ENCODE measurements at regions not wholly inside any gene's neighbourhood (a gene's known extent, or its start where the extent isn't known, plus 50 kb on each side); places are given as distances from the start of the nearest gene placed in this dataset.

DNA sequence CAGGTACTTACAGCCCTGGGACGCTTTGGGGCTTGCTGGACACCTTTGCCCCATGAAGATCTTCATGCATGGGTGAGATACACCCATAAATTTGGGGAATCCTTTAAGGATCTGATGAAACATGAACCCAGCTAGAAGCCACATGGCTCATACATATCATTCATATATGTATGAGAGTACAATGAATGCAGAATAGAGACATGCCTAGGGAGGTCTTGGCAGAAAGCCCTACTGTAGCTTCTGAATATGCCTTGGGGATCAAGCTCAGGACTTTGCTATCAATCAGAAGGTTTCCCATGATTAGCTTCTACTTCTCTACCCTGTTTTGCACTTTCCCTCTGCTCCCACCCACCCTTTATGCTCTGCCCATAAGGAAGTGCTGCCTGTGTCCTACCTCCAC, 368.4 kb downstream of the LPIN1 start:
- Mint-ChIP-seq H3K9me3 (no peaks in the 10 kb centered on the region), H3K27ac (no peak overlapping the region), H3K27me3 (no peaks in the 10 kb centered on the region), H3K36me3 (no peaks in the 10 kb centered on the region), H3K4me3 (no peak overlapping the region), H3K4me1 (peaks cover 53% of the 10 kb centered on the region)
- no peak for ATAC-seq

DNA sequence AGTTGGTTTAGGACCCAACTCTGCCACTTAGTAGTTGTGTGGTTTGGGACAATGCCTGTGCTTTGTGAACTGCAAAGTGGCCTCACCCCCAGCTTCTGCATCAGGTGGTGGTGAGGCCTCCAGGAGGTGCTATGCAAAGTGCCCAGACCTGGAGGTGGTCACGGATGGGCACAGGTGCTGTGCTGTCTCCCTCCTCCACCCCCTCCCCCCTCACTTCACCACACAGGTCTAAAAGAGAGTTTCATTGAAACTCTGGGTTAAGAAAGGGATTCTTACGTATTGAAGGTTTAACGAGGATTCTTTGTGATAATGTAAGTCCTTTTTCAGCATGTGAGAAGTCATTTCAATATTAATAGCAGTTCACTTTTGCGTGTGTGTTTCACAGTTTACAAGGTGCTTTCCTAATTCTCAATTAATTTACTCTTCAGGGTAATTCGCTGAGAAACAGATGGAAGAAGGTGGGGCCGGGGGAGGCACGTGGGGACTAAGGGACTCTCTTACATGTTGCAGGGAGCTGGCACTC, 369.9 kb downstream of the LPIN1 start:
- Mint-ChIP-seq H3K36me3 (no peaks in the 10 kb centered on the region), H3K27me3 (no peaks in the 10 kb centered on the region), H3K4me1 (peaks cover 38% of the 10 kb centered on the region), H3K4me3 (peak overlapping the region; percentile 34), H3K9me3 (no peaks in the 10 kb centered on the region), H3K27ac (peak overlapping the region; percentile 66)
- peak; percentile 94 for ATAC-seq

DNA sequence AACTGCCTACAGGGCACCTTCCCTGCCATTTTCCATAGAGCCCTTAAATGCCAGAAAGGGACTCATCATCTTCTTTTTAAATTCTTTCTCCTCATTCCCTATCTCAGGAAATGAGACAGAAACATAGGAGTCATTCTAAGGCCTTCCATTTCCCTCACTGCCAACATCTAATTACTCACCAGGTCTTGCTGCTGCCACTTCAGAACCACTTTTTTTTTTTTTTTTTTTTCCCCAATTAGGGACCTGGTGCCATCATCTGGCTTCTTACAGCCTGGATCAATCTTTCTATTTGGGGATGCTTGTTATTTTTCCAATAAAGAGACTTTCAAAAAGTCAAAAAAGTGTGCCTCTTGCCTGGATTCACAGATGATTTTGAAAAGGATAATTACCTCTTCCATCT, 373.4 kb downstream of the LPIN1 start:
- no peaks in the 10 kb centered on the region for H3K36me3 Mint-ChIP-seq
- H3K4me3 Mint-ChIP-seq, result no peak overlapping the region
- no peaks in the 10 kb centered on the region for H3K9me3 Mint-ChIP-seq
- no peak for ATAC-seq
- no peak overlapping the region for H3K27ac Mint-ChIP-seq
- H3K4me1 Mint-ChIP-seq, result peaks cover 18% of the 10 kb centered on the region
- H3K27me3 Mint-ChIP-seq, result no peaks in the 10 kb centered on the region

DNA sequence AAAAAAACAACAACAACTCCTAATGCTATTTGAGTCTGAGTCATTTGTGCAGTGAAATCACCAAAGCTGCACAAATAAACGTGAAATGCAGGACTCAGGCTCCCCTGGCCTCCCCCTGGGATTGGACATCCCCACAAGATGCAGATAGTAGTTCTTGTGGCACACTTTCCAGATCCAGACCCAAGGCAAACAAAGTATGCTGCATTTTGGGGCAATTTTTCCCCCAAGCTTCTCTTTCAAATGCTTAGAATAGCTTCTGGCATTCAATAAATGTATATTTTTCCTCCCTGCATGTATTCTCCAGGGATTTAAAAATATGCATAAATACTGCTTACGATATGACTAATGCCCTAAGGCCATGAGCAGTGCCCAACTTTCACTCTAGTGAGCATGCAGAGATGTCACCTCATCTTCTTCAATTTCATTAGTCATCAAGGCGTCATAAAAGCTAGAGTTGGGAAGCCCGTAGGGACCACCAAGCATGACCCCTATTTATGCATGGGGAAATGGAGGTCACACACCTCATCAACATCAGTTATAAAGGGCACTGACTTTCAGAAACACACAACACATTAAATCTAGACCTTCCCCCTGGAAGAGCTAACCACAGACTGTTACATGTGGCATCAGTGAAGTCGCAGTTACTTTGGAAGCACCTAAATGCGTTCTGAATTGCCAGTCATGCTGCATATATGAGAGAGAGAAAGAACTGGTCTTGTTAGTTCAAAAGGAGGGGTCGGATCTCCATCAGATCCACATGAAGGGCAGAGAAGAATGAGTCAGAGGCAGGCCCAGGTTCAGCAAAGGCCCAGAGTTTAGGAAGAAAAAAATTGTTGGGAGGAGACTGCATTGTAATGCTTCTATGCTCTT, 374.1 kb downstream of the LPIN1 start:
- Mint-ChIP-seq H3K36me3 (no peaks in the 10 kb centered on the region), H3K4me3 (no peak overlapping the region)
- ATAC-seq, result peak; percentile 74

GRCh38 chr2:12124790-12125189, 378.4 kb downstream of the LPIN1 start:
- Mint-ChIP-seq H3K27ac (no peak overlapping the region), H3K4me1 (peaks cover 11% of the 10 kb centered on the region), H3K4me3 (no peak overlapping the region), H3K27me3 (no peaks in the 10 kb centered on the region), H3K9me3 (no peaks in the 10 kb centered on the region), H3K36me3 (no peaks in the 10 kb centered on the region)
- no peak for ATAC-seq

More for the DNA sequence above, 374.1 kb downstream of the LPIN1 start:
- Mint-ChIP-seq H3K27ac (no peak overlapping the region), H3K4me1 (peaks cover 18% of the 10 kb centered on the region), H3K27me3 (no peaks in the 10 kb centered on the region), H3K9me3 (no peaks in the 10 kb centered on the region)

DNA sequence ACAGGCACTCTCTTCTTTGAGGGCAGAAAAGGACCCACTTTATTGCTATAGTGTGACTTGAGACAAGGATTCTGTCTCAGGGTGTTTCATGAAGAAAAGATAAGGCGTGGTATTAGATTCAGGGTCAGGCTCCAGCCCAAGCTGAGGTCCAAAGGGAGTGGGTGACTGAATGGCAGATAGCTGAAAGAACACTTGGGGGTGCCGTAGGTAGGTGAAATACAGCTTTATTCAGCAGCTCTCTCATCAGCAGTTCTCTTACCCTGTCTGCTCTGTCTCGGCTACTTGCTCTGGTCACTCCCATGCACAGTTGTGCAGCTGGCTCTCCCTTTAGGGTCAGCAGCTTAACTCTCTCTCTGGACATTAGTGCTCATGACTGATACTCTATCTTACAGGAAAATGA, 379.9 kb downstream of the LPIN1 start:
- Mint-ChIP-seq H3K36me3 (no peaks in the 10 kb centered on the region), H3K9me3 (no peaks in the 10 kb centered on the region), H3K27ac (no peak overlapping the region), H3K27me3 (no peaks in the 10 kb centered on the region), H3K4me1 (peaks cover 11% of the 10 kb centered on the region), H3K4me3 (no peak overlapping the region)
- ATAC-seq, result no peak

DNA sequence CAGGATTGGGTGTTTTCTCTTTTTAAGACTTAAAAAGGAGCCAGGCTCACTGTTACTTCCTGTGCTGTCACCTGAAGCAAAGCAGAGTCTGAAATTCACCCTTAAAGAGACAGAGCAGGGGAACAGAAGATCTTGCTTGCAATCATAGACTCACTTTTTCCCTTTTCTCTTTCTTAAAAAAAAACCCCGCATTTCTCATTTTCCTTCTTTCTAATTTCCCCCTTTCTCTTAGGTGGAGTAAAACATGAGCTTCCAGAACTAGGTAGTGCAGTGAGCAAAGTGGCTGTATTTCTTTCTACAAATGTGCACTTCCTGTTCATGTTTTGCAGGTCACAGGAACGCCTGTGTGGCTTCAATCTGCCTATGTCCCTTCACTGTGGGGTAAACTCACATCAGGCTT, 381.2 kb downstream of the LPIN1 start:
- peak; percentile 70 for ATAC-seq
- no peaks in the 10 kb centered on the region for H3K36me3 Mint-ChIP-seq
- H3K9me3 Mint-ChIP-seq, result no peaks in the 10 kb centered on the region
- H3K27me3 Mint-ChIP-seq, result no peaks in the 10 kb centered on the region
- H3K27ac Mint-ChIP-seq, result no peak overlapping the region
- peaks cover 11% of the 10 kb centered on the region for H3K4me1 Mint-ChIP-seq
- no peak overlapping the region for H3K4me3 Mint-ChIP-seq

DNA sequence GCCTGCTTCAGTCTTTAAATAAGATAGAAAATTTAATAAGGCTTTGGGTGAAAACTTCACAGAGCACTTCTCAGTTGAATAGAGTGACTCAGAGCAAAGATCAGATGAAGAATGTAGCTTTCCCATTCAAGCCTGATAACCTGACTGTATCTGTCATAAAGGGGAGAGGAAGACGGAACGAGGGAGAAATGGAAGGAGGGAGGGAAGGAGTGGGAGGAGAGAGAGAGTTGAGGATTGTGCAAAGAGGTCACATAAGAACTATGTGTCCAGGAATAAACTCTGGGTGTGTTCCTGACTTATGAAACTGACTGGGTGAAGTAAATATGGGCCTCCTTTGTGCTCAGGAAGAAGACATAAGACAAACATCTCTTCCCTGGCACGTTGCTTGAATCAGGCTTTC, 385.5 kb downstream of the LPIN1 start:
- ATAC-seq, result no peak
- Mint-ChIP-seq H3K36me3 (no peaks in the 10 kb centered on the region), H3K4me1 (no peaks in the 10 kb centered on the region), H3K27ac (no peak overlapping the region), H3K4me3 (no peak overlapping the region), H3K9me3 (peaks cover 4% of the 10 kb centered on the region), H3K27me3 (no peaks in the 10 kb centered on the region)

DNA sequence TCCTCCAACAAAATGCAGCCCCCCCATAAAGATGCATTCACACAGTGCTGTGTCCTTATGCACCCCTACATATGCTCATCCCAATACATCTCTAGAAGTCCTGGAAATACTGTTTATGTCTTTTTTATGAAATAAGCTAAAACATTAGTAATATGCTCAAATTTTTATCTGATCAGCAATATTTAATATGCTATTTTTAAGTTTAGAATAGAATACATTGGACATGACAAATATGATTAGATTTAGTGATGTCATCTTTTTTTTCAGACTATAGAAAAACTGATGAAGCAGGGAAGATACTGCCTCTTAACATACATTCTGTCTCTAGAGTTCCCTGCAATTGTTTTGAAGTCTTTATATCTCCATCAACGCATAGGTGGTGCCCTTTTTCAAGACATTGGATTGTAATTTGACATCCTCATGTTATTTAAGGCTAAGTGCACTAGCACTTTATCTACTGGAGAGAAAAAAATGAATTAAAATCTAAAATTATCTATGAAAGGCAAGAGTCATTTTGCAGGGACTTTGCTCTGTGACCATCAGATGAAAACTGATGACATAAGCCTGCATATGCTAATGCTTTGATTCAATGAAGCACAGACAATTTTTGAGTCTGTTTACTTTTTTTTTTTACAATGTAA, 395.3 kb downstream of the LPIN1 start:
- H3K27ac Mint-ChIP-seq, result no peak overlapping the region
- H3K4me3 Mint-ChIP-seq, result no peak overlapping the region
- ATAC-seq, result no peak

DNA sequence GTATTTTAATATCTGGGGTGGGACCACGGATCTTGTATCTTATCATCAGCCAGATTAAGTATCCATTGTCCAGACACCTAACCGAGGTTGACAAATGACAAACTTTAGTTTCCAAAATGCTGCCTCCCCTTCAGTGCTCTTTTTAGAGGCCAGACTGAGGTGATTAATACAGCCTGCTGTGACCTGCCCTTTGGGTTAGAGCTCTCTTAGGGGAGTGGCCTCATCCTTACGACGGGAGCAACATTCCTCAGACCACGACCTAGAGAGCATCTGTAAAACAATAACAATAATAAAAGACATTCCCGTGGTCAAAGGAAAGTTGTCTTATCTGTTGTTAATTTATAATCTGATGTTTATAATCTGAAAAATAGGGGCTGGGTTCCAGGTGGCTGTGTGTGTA, 405.3 kb downstream of the LPIN1 start:
- Mint-ChIP-seq H3K4me3 (no peak overlapping the region), H3K27me3 (no peaks in the 10 kb centered on the region), H3K4me1 (peaks cover 17% of the 10 kb centered on the region), H3K9me3 (no peaks in the 10 kb centered on the region), H3K36me3 (no peaks in the 10 kb centered on the region), H3K27ac (peak overlapping the region; percentile 33)
- no peak for ATAC-seq

More for the DNA sequence above, 395.3 kb downstream of the LPIN1 start:
- Mint-ChIP-seq H3K27me3 (no peaks in the 10 kb centered on the region), H3K9me3 (peaks cover 9% of the 10 kb centered on the region), H3K4me1 (no peaks in the 10 kb centered on the region), H3K36me3 (peaks cover 6% of the 10 kb centered on the region)

DNA sequence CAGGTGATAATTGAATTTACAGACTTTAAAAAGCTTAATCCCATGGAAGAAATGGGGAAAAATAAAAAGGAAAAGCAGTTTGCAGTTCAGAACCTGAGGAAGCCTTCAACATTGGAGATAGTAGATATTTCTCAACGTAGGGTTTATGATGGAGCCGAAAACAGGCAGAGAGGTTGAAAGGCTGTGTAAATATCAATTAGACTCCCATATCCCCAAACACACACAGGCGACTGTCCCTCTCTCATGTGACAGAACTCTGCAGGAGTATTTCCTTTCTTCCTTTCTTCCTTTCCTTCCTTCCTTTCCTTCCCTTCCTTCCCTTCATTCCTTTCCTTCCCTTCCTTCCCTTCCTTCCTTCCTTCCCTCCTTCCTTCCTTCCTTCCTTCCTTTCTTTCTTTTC, 406.5 kb downstream of the LPIN1 start:
- Mint-ChIP-seq H3K9me3 (no peaks in the 10 kb centered on the region), H3K4me1 (peaks cover 17% of the 10 kb centered on the region), H3K27me3 (no peaks in the 10 kb centered on the region), H3K36me3 (no peaks in the 10 kb centered on the region), H3K27ac (no peak overlapping the region), H3K4me3 (no peak overlapping the region)
- no peak for ATAC-seq

GRCh38 chr2:12155303-12156051, 409.0 kb downstream of the LPIN1 start:
- H3K27me3 Mint-ChIP-seq, result no peaks in the 10 kb centered on the region
- H3K9me3 Mint-ChIP-seq, result no peaks in the 10 kb centered on the region
- H3K36me3 Mint-ChIP-seq, result no peaks in the 10 kb centered on the region
- H3K27ac Mint-ChIP-seq, result peak overlapping the region; percentile 7
- no peak for ATAC-seq
- peaks cover 17% of the 10 kb centered on the region for H3K4me1 Mint-ChIP-seq
- no peak overlapping the region for H3K4me3 Mint-ChIP-seq

GRCh38 chr2:12156349-12156748, 409.9 kb downstream of the LPIN1 start:
- no peaks in the 10 kb centered on the region for H3K36me3 Mint-ChIP-seq
- ATAC-seq, result no peak
- no peaks in the 10 kb centered on the region for H3K27me3 Mint-ChIP-seq
- no peak overlapping the region for H3K4me3 Mint-ChIP-seq
- H3K9me3 Mint-ChIP-seq, result no peaks in the 10 kb centered on the region
- peaks cover 17% of the 10 kb centered on the region for H3K4me1 Mint-ChIP-seq
- H3K27ac Mint-ChIP-seq, result no peak overlapping the region

- Mint-ChIP-seq H3K27ac (no peak overlapping the region), H3K36me3 (no peaks in the 10 kb centered on the region)
- ATAC-seq, result no peak
Measured at GRCh38 chr2:12161085-12161484, 414.7 kb downstream of the LPIN1 start.

More at GRCh38 chr2:12161085-12161484, 414.7 kb downstream of the LPIN1 start:
- Mint-ChIP-seq H3K9me3 (no peaks in the 10 kb centered on the region), H3K4me1 (peaks cover 3% of the 10 kb centered on the region), H3K27me3 (no peaks in the 10 kb centered on the region), H3K4me3 (no peak overlapping the region)
